IPS-18c (cell line): ENCODE measurements at regions not wholly inside any gene's neighbourhood (a gene's known extent, or its start where the extent isn't known, plus 50 kb on each side); places are given as distances from the start of the nearest gene placed in this dataset.
"Not testable (repeated sequence)": the region's sequence is repeated elsewhere in the genome, so short reads cannot be mapped to it uniquely, and the experiment has no call there.

Experiments used
- H3K4me3 ChIP-seq: 2 replicates; pipeline ENCODE4 v1.7.0; 2013; ENCODE audit warnings: low read depth, mild to moderate bottlenecking, low read length, moderate library complexity; ENCODE audit not compliant: insufficient read depth
- H3K9me3 ChIP-seq: one replicate; pipeline ENCODE4 v1.6.1; 2013; ENCODE audit warnings: mild to moderate bottlenecking, low read length, moderate library complexity; ENCODE audit not compliant: control insufficient read depth, insufficient read depth

DNA sequence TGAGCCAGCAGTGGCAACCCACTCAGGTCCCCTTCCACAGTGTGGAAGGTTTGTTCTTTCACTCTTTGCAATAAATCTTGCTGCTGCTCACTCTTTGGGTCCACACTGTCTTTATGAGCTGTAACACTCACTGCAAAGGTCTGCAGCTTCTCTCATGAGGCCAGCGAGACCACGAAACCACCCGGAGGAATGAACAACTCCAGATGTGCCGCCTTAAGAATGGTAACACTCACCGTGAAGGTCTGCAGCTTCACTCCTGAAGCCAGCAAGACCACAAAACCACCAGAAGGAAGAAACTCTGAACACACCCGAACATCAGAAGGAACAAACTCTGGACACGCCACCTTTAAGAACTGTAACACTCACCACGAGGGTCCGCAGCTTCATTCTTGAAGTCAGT lies 174.9 kb downstream of the ADAM29 start:
- not testable (repeated sequence) for H3K9me3 ChIP-seq, H3K4me3 ChIP-seq

DNA sequence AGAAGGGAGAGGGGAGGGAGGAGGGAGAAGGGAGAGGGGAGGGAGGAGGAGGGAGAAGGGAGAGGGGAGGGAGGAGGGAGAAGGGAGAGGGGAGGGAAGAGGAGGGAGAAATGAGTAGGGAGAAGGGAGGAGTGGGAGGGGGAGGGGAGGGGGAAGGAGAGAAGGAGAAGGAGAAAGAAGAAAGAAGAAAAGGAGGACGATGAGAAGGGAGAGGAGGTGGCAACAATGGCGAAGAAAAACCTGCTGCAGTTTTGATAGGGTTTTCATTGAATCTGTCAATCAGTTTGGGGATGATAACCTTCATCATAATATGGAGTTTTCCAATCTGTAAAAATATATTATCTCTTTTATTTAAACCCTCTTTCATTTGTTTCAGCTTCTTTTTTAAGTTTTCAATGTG lies 185.2 kb downstream of the ADAM29 start:
- Histone ChIP-seq H3K4me3 (no peak overlapping the region), H3K9me3 (no peaks in the 10 kb centered on the region)

DNA sequence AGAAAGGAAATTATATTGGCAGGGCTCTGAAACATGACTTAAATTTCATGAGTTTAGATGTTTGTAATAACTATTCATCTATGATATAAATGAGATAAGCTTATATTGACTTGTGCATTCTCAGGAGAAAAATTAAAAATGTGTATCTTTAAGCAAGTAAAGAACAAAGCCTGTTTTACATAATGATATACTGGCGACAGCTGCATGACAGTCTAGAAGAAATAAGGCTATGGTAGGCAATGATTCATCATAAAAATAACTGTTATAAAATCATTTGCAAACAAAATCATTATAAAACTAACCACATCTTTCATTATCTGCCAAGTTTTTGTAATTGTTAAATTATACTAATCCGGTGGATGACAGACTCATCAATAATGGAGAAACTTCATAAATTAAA lies 188.1 kb downstream of the ADAM29 start:
- no peaks in the 10 kb centered on the region for H3K9me3 ChIP-seq
- H3K4me3 ChIP-seq = no peak overlapping the region

DNA sequence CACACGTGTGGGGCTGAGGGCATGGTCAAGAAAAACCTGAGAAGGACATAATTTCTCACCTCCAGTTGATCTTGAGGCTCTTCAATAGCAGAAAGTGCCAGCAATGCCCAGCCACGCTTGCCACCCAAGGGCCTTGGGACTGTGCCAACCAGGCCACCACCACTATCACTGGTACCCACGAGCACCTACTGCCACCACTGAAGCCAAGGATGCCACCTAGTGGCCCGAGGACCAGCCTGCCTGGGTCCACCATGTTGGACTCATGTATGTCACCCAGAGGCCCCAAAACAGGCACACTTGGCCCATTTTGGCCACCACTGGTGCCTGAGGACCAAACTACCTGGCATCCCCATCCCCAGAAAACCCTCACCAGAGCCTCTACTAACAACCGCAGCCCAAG lies 191.8 kb downstream of the ADAM29 start:
- H3K4me3 ChIP-seq = no peak overlapping the region
- H3K9me3 ChIP-seq = no peaks in the 10 kb centered on the region

GRCh38 chr4:175125410-175126068 lies 207.4 kb downstream of the ADAM29 start:
- Histone ChIP-seq H3K4me3 (no peak overlapping the region), H3K9me3 (no peaks in the 10 kb centered on the region)

DNA sequence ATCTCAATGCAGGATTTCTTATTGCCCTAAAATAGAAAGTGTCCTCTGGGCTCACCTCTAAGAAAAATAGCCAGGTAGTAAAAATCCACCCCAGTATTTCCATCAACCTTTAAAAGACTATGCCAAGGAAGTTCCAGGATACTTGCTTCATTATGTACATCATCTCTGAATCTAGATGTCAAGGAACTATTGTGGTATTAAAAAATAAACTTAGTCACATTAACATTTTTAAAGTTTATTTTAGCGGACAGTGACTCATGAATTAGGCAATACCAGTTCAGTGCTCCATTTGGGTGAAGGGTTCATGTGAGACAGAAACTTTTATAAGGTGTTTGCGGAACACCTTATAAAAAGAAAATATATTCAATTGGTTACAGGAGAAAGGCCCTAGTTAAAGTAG lies 209.2 kb downstream of the ADAM29 start:
- H3K9me3 ChIP-seq = no peaks in the 10 kb centered on the region
- H3K4me3 ChIP-seq = no peak overlapping the region

DNA sequence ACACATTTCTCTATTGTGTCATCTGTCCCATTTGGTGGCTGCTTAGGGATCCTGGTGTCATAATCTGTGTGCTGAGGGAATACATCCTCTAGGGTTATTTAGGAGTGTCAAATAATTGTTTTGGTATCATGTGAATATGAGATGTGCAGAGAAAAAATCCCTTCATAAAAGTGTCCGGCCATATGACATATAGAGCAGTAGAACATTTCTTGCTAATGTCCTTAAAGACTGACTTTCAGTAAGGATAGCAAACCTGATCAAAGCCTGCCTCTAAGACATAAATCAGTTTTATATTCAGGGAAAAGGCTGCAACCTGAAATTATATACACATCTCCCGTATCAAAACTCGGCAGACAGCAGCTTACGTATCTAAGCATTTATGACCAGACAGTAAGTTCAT lies 211.6 kb downstream of the ADAM29 start:
- Histone ChIP-seq H3K9me3 (no peaks in the 10 kb centered on the region), H3K4me3 (no peak overlapping the region)

DNA sequence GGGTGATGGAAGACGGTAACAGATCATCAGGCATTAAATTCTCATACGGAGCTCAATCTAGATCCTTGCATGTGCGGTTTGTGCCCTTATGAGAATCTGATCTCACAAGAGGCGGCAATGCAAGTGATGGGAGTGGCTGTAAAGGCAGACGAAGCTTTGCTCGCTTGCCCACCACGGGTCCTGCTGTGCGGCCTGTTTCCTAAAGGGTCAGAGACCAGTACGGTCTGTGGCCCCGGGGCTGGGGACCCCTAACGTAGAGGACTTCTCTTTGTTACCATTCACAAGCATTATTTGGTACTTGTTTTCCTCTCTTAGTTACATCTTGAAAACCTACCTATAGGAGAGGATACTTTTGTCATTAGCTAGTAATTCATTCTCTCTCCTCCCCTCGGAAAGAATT lies 221.0 kb downstream of the ADAM29 start:
- no peaks in the 10 kb centered on the region for H3K9me3 ChIP-seq
- H3K4me3 ChIP-seq = no peak overlapping the region

DNA sequence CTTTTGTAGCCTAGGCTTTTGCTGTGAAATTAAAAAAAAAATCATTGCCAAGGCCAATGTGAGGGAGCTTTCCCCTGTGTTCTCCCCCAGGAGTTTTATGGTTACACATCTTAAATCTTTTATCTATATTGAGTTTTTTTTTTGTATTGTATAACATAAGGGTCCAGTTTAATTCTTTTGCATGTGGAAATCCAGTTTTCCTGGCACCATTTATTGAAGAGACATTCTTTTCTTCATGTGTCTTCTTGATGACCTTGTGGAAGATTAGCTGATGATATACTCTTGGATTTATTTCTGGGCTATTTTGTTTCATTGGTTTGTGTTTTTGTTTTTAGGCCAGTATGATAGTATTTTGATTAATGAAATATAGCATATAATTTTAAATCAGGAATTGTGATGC lies 225.0 kb downstream of the ADAM29 start:
- Histone ChIP-seq H3K9me3 (no peaks in the 10 kb centered on the region), H3K4me3 (no peak overlapping the region)

DNA sequence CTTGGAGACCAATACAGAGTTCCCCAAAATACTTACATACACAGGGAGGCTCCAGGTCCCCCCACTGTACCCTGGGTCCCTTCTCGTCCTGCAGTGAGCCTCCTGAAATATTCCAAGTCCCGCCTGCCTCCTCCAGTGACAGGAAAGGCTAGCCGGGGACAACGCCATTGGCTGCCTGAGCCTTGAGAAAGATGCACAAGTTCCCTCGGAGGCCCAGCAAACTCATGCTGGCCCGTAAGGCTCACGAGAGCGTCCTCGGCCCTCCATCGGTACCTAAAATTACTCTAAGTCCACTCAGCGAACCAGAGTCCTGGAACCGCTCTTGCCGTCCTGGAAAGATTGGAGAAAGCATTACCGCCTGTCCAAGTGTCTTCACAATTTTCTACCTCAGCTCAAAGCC lies 228.6 kb downstream of the ADAM29 start:
- H3K9me3 ChIP-seq = no peaks in the 10 kb centered on the region
- no peak overlapping the region for H3K4me3 ChIP-seq

- H3K9me3 ChIP-seq = no peaks in the 10 kb centered on the region
- H3K4me3 ChIP-seq = no peak overlapping the region
These were observed 229.1 kb downstream of the ADAM29 start for GRCh38 chr4:175147233-175147632.

DNA sequence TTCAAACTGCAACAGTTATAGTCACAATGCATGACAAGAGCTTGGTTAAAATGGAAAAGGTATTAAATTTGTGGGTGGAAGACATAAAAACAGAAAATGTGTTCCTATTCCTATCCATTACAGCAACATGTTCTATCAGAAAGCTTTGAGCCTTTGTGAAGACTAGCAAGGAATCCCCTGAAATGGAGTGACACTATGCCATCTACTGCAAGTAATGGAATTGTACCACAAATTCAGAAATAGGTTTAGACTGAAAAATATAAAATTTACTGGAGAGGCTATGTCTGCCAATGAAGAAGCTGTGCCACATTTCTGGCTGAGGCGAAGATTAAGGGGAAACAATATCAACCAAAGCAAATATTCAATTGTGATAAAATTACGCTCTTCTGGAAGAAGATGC lies 247.9 kb downstream of the ADAM29 start:
- Histone ChIP-seq H3K9me3 (no peaks in the 10 kb centered on the region), H3K4me3 (no peak overlapping the region)

DNA sequence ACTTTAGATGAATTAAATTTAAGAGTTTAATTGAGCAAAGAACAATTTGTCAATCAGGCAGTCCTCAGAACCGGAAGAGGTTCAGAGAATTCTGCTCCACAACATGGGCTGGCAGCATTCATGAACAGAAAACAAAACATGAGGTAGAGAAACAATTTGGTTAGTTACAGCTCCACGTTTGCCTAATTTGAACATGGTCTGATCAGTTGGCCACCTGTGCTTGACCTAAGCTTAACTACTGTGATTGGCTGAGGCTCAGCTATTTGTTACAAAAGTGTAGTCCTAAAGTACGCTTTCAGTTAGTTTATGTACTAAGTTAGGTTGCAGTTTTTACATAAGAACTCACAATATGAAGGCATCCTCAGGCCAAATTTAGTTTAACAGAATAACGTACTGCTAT lies 258.6 kb downstream of the ADAM29 start:
- Histone ChIP-seq H3K9me3 (no peaks in the 10 kb centered on the region), H3K4me3 (no peak overlapping the region)

DNA sequence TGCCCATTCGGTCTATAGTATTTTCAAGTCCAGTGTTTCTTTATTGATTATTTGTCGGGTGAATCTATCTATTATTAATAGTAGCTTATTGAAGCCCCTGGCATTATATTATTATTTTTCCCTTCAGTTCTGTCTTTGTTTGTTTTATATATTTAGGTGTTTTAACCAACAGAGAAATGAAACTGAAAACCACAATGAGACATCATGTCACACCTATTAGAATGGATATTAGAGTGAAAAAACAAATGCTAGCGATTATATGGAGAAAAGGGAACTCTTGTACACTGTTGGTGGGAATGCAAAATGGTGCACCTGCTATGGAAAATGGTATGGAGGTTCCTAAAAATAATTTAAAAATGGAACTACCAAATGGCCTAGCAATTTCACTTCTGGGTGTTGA lies 272.5 kb downstream of the ADAM29 start:
- no peak overlapping the region for H3K4me3 ChIP-seq
- no peaks in the 10 kb centered on the region for H3K9me3 ChIP-seq

DNA sequence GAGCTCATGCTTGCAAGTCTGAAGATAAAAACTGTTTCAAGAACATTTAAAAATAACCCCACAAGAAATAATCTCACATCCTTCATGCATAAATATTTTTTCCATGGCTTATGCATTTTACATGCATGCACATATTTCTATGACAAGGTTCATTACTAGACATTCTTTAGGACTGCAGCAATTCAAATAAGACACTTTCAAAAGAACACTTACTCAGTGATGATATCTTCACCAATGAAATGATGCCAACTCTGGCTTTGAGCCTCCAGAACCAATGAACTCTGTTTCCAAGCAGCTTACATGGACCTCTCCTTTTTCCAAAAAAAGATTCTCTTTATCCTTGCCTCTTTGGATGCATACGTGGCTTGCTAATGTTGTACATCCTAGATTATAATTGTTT lies 279.9 kb downstream of the ADAM29 start:
- no peak overlapping the region for H3K4me3 ChIP-seq
- H3K9me3 ChIP-seq = no peaks in the 10 kb centered on the region

GRCh38 chr4:175215208-175215607 lies 297.1 kb downstream of the ADAM29 start:
- Histone ChIP-seq H3K9me3 (peaks cover 11% of the 10 kb centered on the region), H3K4me3 (no peak overlapping the region)

DNA sequence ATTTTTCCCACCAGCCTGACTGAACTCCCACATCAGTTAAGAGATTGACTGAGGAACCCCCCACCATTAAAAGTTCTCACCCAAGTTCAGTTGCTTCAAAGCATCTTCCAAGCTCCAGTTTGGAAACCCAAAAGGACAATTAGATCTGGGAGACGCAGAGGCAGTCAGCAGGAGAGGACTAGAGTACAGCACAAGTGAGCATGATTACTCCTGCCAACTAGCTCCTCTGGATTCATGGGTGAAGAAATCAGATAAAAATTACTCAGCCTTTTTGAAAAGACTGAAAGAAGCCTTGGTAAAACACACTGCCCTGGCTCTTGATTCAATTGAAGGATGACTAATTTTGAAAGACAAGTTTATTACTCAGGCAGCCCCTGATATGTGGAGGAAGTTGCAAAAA lies 297.5 kb downstream of the ADAM29 start:
- Histone ChIP-seq H3K9me3 (peaks cover 11% of the 10 kb centered on the region), H3K4me3 (no peak overlapping the region)

- no peak overlapping the region for H3K4me3 ChIP-seq
- H3K9me3 ChIP-seq = no peaks in the 10 kb centered on the region
These were observed 311.0 kb downstream of the ADAM29 start for GRCh38 chr4:175229154-175229553.

DNA sequence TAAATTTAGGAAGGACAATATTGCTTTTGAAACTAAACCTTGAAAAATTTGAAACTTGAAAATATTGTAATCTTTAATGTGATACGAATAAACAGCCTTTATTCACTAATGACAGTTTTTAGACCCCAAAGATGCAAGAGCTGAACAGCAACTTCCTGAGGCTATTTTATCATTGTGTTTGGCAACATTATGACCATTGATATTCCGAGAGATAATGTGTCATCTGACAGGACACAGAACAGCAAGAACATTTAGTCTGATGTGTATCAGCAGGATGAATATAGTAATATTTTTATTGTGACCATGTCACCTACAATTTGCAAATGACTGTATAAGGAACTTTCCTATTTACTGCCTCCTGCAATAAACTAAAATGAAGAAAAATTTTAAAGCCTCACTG lies 316.0 kb downstream of the ADAM29 start:
- H3K9me3 ChIP-seq = no peaks in the 10 kb centered on the region
- no peak overlapping the region for H3K4me3 ChIP-seq
